ENCODE measurements at regions not wholly inside any gene's neighbourhood (a gene's known extent, or its start where the extent isn't known, plus 50 kb on each side); places are given as distances from the start of the nearest gene placed in this dataset.
"Not testable (repeated sequence)": the region's sequence is repeated elsewhere in the genome, so short reads cannot be mapped to it uniquely, and the experiment has no call there.

- DNase-seq: peak; percentile 49 to 67 (median 55)
Observed at GRCh38 chr1:197985351-197985750, 68.2 kb downstream of the LHX9 start.

GRCh38 chr1:197986817-197987216, 69.6 kb downstream of the LHX9 start:
- no peak for DNase-seq

- DNase-seq: no peak
Observed at GRCh38 chr1:197987294-197987693, 70.1 kb downstream of the LHX9 start.

GRCh38 chr1:197988581-197988980, 71.4 kb downstream of the LHX9 start:
- DNase-seq: not testable (repeated sequence)

GRCh38 chr1:197989058-197989457, 71.9 kb downstream of the LHX9 start:
- no peak for DNase-seq

- DNase-seq: no peak
Observed at GRCh38 chr1:197991594-197991993, 74.4 kb downstream of the LHX9 start.

GRCh38 chr1:197994907-197995407, 77.8 kb downstream of the LHX9 start:
- DNase-seq: no peak

- DNase-seq: no peak
Observed at GRCh38 chr1:197995408-197996258, 78.5 kb downstream of the LHX9 start.

- not testable (repeated sequence) for DNase-seq
Observed at GRCh38 chr1:197996259-197996512, 79.0 kb downstream of the LHX9 start.

GRCh38 chr1:197998110-197998509, 80.9 kb downstream of the LHX9 start:
- DNase-seq: no peak

GRCh38 chr1:198001776-198002408, 84.7 kb downstream of the LHX9 start:
- DNase-seq: no peak

GRCh38 chr1:198003468-198003867, 86.3 kb downstream of the LHX9 start:
- no peak for DNase-seq

GRCh38 chr1:198007011-198007410, 89.8 kb downstream of the LHX9 start:
- no peak for DNase-seq

- no peak for DNase-seq
Observed at GRCh38 chr1:198007687-198008607, 90.8 kb downstream of the LHX9 start.

GRCh38 chr1:198014355-198014754, 97.2 kb downstream of the LHX9 start:
- DNase-seq: no peak

GRCh38 chr1:198015309-198015708, 98.1 kb downstream of the LHX9 start:
- no peak for DNase-seq

GRCh38 chr1:198018529-198018928, 101.4 kb downstream of the LHX9 start:
- peak; percentile 13 to 49 (median 22) for DNase-seq

- DNase-seq: no peak
Observed at GRCh38 chr1:198019126-198019525, 102.0 kb downstream of the LHX9 start.

GRCh38 chr1:198024336-198024735, 107.2 kb downstream of the LHX9 start:
- DNase-seq: no peak

- DNase-seq: no peak
Observed at GRCh38 chr1:198024782-198025181, 107.6 kb downstream of the LHX9 start.

GRCh38 chr1:198030682-198031081, 113.5 kb downstream of the LHX9 start:
- no peak for DNase-seq

GRCh38 chr1:198031086-198031485, 113.9 kb downstream of the LHX9 start:
- no peak for DNase-seq

GRCh38 chr1:198032668-198033067, 115.5 kb downstream of the LHX9 start:
- DNase-seq: no peak
